Skin of body (tissue), 1 donor: ENCODE measurements at regions not wholly inside any gene's neighbourhood (a gene's known extent, or its start where the extent isn't known, plus 50 kb on each side); places are given as distances from the start of the nearest gene placed in this dataset.
"Not testable (repeated sequence)": the region's sequence is repeated elsewhere in the genome, so short reads cannot be mapped to it uniquely, and the experiment has no call there.

ENCODE experiments used
- DNase-seq: peaks from one replicate; lab custom pipeline; 2025; lab: John Stamatoyannopoulos, UW

DNA sequence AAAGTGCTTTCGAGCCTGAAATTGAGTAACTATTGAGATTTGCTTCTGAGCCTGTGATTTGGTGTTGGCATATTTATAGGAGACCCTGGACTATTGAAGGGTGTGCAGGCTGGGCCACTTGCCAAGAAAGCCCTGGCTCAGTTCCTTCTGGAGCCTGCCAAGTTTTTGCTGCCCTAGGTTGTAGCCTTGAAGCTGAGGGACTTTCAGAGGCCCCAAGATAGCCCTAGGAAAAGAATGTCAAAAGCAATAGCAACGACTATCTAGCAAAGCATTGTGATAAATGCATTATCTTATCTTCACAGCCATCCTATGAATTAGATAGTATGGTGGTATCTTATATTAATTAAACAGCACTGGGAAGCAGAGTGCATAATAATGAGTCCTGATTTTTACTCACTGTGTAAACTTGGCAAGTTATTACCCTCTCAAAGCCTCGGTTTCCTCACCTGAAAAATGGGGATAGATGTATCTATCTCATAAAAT is 473.7 kb upstream of the PODXL start:
- DNase-seq = no peak

DNA sequence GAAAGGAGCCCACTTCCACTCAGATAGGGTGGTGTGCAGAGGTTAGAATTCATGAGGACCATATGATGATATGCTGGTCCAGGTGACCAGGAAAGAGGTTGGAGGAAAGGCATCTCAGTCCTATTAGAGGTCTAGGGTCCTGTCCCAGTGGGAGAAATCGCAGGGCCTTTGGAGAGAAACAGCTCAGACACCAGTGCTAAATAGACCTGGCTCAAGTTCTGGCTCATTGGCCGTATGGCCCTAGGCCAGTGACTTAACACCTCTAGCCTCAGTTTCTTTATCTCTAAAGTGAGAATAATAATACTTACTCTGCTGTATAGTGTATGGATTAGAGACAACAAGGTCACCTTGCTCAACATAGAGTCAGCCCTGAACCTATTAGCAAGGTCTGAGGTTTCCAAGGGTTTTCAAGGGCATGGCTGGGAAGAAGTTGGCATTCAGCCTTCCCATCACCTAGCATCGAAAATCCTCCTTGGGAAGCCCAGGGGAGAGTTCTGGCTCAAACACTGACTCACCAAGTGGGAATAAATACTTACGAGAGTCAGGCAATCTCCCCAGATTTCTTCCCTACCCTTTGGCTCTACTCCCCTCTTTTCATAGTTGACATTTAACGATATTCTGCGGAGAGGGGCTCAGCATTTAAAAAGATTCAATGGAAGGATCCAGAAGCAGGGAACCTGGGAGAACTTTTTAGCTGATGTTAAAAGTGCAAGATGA is 473.1 kb upstream of the PODXL start:
- no peak for DNase-seq

DNA sequence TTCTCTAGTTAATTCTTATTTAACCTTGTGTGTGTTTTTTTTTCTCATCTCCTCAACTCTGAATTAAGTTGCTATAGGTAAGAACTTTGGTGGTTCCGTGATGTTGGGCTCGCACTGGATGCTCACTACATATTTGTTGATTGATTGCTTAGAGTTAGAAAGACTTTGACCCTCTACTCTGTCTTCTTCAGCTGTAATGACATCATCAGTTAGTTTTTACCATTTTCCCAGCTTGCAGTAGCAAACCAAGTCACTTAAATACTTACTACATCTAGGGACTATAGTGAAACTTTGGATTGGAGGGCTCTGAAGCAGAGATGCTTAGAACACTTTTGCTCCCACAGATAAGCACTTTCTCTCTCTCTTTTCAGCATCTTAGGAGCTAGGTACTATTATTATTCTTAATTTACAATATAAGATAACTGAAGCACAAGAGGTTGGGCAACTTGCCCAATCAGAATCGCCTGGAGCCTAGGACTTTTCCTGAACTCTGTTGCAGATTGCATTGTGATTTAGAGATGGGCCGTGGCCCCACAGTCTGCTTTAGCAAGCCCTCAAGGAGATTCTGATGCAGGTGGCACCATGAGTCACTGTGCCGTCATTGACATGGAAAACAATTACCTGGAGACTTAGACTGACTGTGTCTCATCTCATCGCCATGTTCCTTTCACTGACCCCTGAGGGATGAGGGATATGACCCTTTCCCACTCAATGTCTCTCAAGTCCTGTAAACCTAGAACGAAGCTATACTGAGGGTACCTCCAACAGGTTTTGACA is 471.9 kb upstream of the PODXL start:
- DNase-seq = no peak

DNA sequence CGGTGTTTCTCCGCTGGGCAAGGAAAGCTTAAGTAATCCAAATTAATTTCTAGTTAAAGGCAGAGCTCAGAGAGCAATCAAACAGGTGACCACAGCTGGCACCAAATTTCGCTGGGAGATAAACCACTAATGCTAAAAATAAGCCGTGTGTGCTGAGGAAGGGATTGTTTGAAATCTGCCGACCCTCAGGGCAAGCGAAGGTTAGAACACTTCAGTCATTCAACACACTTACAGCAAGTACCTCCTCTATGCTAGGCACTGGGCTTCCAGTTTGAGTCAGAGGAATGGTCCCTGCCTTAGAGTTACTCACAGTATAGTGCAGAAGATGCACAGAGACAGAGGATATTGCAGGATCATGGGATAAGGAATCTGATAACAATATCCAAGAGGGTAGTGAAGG is 467.9 kb upstream of the PODXL start:
- DNase-seq = no peak

DNA sequence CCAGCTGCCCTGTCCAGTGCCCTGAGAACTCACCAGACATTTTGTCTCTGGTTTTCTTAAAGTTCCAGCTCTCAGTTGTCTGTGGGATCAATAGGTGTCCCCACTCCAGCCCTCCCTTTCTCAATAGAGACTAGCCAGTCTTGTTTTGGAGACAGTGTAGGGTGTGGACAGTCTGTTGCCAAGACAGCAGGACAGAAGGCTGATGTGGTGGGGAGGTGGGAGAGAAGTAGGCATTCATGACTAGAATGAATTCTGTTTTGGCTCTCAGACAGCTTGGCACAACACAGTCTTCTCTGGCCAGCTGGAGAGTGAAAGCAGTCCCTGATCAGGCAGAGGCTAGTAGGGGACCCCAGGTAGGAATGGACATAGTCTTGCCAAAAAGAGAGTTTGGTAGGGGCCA is 467.0 kb upstream of the PODXL start:
- no peak for DNase-seq

DNA sequence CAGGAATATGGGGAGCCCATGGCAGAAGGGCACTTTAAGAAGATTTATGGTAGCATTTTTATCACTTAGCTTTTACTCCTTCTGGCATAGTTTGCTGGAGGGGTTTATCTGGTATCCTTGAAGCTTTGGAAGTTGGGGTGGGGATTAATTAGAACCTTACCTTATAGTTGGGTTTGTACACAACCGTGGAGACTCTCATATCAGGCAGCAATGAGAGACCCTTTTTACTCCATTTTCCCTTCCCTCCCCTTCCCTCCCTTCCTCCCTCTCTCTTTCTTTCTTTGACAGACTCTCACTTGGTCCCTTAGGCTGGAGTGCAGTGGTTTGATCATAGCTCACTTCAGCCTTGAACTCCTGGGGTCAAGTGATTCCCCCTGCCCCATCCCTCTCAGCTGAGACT is 465.8 kb upstream of the PODXL start:
- DNase-seq = no peak

DNA sequence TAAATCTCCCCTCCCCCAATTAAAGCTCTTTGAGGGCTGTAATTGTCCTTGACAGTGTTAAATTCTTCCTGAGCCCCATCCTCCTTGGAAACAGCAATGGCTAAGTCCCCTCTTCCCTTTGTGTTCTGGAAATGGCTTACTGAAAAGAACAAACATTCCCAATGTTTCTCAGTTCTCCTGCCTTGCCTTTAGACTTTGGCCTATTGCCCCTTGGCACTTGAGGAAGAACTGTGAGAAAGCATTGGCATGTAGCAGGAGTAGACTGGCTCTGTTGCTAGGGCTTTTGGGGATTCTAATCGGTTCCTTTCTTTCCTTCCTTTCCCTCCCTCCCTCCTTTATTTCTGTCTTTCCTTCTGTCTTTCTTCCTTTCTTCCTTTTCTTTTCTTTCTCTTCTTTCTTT is 463.3 kb upstream of the PODXL start:
- no peak for DNase-seq

DNA sequence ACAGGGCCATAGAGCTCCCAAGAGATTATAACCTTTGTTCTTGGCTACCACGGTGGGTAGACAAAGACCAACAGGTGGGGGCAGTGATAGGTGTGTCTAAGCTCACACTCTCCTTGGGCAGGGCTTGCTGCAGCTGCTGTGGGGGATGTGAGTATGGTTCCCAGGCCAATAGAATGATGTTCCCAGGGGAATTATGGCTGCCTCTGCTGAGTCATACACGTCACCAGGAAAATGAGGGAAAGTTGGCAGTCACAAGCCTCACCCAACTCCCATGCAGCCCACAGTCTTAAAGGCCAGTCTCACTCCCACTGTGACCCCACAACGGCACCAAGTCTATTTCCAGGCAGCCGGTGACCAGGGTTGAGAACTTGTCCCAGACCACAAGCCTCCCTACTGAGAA is 453.4 kb upstream of the PODXL start:
- DNase-seq = no peak

DNA sequence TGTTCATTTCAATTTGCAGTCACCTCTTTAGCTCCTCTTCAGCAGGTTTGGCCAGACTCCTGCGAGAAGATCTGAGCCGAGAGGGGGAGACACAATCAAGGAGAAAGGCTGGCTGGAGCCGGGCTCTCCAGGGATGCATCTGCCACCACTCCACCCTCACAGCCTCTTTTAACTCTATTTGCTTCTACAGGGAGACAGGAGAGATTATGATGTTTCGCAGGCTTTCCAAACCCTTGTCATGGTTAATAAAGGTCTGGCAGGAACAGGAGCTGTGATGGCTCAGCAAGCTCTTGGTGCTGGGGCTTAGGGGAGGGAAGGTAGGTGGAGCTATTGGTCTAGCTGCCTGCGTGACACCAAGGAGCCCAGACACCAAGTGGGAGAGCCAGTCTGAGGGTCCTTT is 448.1 kb upstream of the PODXL start:
- DNase-seq = no peak

DNA sequence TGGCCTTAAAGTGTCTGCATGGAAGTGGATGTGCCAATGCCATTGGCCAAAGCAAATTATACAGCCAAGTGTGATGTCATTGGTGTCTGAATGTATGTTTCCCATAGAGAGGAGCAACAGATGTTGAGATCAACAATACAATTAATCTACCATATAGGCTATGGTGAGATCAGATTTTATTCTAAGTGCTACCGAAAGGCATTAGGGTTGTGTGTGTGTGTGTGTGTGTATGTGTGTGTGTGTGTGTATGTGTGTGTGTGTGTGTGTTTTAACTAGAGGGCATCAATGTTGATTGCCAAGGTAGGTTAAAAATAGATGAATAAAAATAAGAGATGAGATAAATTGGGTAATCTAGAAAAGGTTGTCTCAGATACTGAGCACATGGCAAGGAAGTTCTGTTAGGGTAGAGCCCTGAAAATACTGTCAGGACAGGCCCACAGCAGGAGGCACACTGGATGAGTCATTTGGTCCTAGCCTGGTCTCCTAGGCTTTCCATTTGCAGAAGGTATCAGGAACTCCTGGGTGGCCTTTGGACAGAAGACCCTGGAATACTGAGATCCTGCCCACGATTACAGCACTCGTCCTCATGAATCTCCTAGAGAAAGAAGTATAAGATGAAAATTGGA is 446.0 kb upstream of the PODXL start:
- DNase-seq = no peak

DNA sequence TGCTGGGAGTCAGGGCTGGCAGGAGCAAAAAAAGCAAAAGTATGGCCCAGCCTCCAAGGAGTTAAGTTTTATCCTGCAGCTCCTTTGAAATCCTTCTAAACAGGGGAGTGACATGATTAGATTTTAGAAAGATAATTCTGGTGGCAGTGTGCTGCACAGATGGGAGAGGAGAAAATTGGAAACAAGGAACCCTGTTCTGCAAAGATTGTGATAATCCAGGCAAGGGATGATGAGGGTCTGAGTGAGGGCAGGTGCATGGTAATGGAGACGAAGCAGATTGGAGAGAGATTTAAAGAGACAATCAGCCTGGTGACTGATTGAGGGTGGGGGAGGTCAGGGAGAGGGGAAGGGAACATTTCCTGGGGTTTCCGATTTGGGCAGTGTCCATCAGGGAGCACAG is 444.7 kb upstream of the PODXL start:
- DNase-seq = no peak

DNA sequence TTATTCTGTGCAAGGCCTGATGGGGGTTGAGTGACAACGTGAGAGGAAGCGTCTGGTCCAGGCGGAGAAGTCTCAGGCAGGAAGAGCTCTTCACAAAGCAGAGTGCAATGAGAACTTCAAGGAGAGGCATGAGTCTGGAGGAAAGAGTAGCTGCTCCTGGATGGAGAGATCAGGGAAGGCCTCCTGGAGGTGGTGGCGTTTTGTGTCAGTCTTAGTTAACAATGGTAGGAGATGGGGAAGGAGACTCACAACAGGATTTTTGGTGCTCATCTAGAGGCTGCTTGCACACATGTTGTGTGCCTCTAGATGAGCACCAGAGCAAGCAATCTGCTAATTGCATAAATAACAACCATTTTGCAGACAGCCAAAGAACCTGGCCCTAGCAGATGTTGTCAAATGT is 442.8 kb upstream of the PODXL start:
- DNase-seq = no peak

DNA sequence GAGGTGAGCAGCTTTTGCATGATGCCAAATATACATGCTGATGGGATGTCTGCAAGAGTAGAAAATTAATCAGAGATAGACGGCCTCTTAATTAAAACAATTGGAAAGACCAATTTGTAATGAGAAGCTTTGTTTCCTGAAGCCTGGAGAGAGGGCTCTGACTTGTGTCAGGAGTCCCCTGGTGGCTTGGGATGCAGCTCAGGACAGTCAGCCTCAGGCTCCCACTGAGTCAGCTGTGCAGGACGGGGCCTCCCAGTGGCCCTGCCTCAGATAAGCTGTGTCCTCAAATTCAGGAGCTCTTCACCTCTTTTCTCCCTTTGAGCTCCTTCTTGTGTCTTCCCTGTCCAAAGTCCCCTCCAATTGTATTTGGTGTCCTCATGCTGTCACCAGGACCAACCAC is 438.9 kb upstream of the PODXL start:
- DNase-seq = no peak

DNA sequence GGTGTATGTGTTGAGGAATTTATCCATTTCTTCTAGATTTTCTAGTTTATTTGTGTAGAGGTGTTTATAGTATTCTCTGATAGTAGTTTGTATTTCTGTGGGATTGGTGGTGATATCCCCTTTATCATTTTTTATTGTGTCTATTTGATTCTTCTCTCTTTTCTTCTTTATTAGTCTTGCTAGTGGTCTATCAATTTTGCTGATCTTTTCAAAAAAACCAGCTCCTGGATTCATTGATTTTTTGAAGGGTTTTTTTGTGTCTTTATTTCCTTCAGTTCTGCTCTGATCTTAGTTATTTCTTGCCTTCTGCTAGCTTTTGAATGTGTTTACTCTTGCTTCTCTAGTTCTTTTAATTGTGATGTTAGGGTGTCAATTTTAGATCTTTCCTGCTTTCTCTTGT is 424.6 kb upstream of the PODXL start:
- not testable (repeated sequence) for DNase-seq

DNA sequence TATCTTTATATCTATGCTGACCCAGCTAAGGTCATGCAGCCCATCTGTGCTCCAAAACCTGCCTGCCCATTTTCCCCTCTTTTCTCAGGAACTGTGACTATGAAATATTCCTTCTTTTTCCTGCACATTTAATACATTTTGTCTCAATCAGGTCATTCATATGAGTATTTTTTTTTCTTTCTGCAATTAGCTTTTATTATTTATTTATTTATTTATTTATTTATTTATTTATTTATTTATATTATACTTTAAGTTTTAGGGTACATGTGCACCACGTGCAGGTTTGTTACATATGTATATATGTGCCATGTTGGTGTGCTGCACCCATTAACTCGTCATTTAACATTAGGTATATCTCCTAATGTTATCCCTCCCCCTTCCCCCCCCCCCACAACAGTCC is 421.7 kb upstream of the PODXL start:
- not testable (repeated sequence) for DNase-seq

DNA sequence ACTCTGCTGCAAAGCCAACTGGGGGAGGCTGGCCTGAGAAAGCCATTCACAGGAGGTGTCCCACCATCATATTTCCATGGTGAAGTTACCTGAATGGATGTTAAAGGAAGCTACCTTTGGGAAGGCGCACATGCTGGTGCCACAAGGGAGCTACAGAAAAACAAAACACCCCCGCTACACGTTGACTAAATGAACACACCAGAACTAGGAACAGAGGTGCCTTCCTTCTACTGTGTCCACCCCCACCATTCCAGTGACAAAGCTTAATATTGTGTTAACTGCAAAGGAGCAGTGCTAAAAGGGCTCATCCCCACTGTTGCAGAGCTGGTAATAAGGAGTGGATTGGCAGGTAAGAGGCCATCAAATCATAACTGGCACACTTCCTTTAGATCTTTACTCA is 420.0 kb upstream of the PODXL start:
- DNase-seq = no peak

DNA sequence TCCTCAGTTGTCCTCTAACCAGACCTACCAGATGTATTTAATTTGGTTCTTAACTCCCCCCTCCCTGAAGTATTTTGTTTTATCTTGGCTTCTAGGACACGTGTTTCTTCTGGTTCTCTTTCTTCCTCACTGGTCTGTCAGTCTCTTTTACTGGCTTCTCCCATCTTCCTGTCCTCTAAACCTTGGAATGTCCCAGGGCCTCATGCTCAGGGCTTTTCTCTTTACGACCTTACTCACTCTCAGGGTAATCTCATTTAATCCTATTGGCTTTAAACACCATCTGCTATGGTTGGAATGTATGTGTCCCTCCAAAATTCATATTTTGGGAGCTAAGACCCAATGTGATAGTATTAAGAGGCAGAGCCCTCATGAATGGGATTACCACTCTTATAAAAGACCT is 418.2 kb upstream of the PODXL start:
- DNase-seq = no peak

DNA sequence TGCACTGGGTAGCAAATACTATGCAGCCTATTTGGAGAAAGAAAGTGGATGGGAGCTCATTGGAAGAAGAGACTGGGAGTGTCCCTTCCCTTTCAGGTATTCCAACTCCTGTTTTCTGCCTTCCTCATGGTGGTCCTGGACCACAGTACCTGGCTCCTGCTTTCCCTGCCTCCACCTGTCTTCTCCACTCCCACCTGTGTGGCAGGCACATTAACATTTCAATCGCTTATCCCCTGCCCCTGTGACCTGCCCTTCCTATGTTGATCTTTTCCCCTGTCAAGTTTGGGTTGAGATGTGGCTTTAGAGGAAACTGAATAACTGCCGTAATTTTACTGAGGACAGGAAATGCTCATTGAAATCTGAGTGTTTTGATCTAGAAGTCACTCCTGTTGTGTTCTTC is 415.8 kb upstream of the PODXL start:
- DNase-seq = no peak

DNA sequence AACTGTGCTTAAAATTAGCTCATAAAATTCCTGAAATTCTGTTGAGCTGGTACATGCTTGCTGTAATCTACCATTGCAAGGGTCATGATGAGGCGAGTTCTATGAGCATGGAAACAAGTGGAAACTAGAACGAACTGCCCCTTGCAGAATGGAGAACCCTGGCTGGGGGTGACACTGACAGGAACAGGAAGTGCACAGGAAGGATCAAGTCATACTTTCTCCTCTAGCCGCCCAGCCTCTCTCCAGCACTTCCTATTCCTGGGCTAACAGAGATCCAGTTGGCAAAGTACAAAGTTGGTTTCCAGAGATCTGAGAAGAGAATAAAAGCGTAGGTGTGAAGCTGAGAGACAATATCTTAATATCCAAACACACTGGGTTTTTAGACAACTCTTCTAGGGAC is 414.2 kb upstream of the PODXL start:
- DNase-seq = no peak

DNA sequence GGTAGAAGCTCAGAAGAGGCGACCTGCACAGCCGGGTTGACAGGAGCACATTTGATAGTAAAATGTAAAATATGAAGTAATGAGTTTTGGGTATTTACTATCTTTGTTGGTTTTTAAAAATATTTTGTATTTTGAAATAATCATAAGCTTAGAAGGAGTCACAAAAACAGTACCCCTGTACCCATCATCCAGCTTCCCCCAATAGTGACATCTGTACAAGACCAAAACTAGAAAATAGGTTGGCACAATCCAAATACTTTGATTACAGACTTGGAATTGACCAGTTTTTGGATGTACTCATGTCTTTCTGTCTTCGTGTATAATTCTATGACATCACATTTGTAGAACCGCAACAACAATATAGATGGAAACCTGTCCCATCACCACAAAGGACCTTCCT is 413.1 kb upstream of the PODXL start:
- no peak for DNase-seq

DNA sequence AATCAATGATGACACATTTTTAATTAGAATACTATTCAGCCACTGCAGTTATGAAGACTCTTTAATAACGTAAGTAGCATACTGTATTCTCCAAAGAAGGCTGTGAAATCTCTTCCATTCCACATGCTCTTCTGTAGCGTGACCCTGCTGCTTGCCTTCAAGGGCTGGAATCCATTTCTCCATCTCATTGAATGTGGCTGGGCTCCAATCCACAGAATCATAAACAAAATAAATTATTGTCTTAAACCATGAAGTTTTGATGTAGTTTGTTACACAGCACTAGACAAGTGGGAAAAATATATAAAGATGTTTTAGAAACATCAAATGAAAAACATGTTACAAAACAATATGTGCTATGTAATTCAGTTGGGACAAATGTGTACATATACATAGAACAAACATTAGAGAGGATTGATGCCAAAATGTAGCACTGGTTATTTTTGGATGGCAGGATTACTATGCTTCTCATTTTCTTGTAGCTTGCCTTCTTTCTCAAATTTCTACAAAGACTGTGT is 410.8 kb upstream of the PODXL start:
- peak; percentile 88 for DNase-seq

DNA sequence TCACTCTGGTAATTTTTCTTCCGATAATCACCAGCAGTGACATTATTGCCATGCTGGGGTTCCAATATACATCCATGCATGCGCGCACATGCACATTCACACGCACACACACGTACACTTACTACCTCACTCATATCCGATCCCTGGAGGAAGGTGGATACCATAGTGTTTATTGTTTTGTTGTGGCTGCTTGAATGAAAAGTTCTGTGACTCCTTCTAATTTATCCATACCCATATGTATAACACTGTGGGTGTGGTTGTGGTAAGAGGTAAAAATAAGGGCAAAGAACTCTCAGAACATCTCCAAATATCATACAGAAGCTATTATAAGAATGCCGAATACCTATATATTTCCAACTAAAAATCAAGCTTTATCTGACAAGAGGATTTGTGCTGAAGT is 407.8 kb upstream of the PODXL start:
- DNase-seq = no peak
